CD14-positive monocyte (primary cell): ENCODE measurements at regions not wholly inside any gene's neighbourhood (a gene's known extent, or its start where the extent isn't known, plus 50 kb on each side); places are given as distances from the start of the nearest gene placed in this dataset.

Experiments used
- DNase-seq, 3 donors: peaks; one replicate each; pipeline ENCODE4 v3.0.0-alpha.2; 2011 to 2022
- H2AFZ ChIP-seq: 2 replicates; pipeline ENCODE4 v1.6.0; 2012; ENCODE audit warnings: mild to moderate bottlenecking, low read depth, low read length, inconsistent platforms; ENCODE audit not compliant: insufficient read depth, poor library complexity, severe bottlenecking
- H3K27ac ChIP-seq, 2 donors: 1 replicate in 1 of 2; 2 replicates in 1 of 2; pipeline ENCODE4 v1.5.1; 2012 to 2013; ENCODE audit warnings: low read length in 2 of 2, control low read depth in 1 of 2, inconsistent platforms in 1 of 2, low read depth in 1 of 2, mild to moderate bottlenecking in 1 of 2
- H3K27me3 ChIP-seq, 2 donors: one replicate each; pipeline versions ENCODE4 v1.6.0 to v1.6.1; 2011 to 2013; ENCODE audit warnings: low read length in 2 of 2; ENCODE audit not compliant: control insufficient read depth in 2 of 2, insufficient read depth in 2 of 2
- H3K36me3 ChIP-seq, 2 donors: replicated peaks in 1 of 2; 1 replicate in 1 of 2; 2 replicates in 1 of 2; pipeline versions ENCODE4 v1.5.1 to v1.6.1; 2012 to 2013; ENCODE audit warnings: low read length in 2 of 2, control low read depth in 1 of 2, inconsistent platforms in 1 of 2, mild to moderate bottlenecking in 1 of 2; ENCODE audit not compliant: insufficient read depth in 2 of 2, control insufficient read depth in 1 of 2
- H3K4me1 ChIP-seq, 2 donors: 1 replicate in 1 of 2; 2 replicates in 1 of 2; pipeline versions ENCODE4 v1.5.1 to v1.6.1; 2012 to 2013; ENCODE audit warnings: low read length in 2 of 2, control low read depth in 1 of 2, inconsistent platforms in 1 of 2, mild to moderate bottlenecking in 1 of 2, moderate library complexity in 1 of 2; ENCODE audit not compliant: insufficient read depth in 2 of 2, control insufficient read depth in 1 of 2
- H3K4me2 ChIP-seq: replicated peaks from 2 replicates; pipeline ENCODE3; 2012; ENCODE audit warnings: low read length, moderate library complexity, mild to moderate bottlenecking; ENCODE audit not compliant: poor library complexity, severe bottlenecking; ENCODE audit errors: extremely low read depth
- H3K4me3 ChIP-seq, 3 experiments: fragments of 200-600 bp in 1 of 3; sonication (generic) in 1 of 3; replicated peaks in 1 of 3; 1 replicate in 2 of 3; 2 replicates in 1 of 3; pipeline ENCODE4 v1.5.1; 2011 to 2013; ENCODE audit warnings: low read length in 3 of 3, mild to moderate bottlenecking in 3 of 3, control low read depth in 2 of 3, low read depth in 2 of 3, inconsistent platforms in 1 of 3, moderate library complexity in 1 of 3
- H3K79me2 ChIP-seq: 2 replicates; pipeline ENCODE4 v1.6.0; 2012; ENCODE audit warnings: mild to moderate bottlenecking, control low read depth, inconsistent platforms, low read length, moderate library complexity; ENCODE audit not compliant: insufficient read depth
- H3K9ac ChIP-seq: 2 replicates; pipeline ENCODE4 v1.6.0; 2017; ENCODE audit warnings: low read length, mild to moderate bottlenecking; ENCODE audit not compliant: insufficient read depth, poor library complexity, severe bottlenecking
- H3K9me3 ChIP-seq, 2 donors: replicated peaks in 1 of 2; 1 replicate in 1 of 2; 2 replicates in 1 of 2; pipeline versions ENCODE4 v1.5.1 to v1.6.1; 2012 to 2013; ENCODE audit warnings: low read length in 2 of 2, control low read depth in 1 of 2; ENCODE audit not compliant: control insufficient read depth in 1 of 2, insufficient read depth in 1 of 2
- H4K20me1 ChIP-seq: 2 replicates; pipeline ENCODE4 v1.6.0; 2012; ENCODE audit warnings: mild to moderate bottlenecking, low read length, control low read depth, moderate library complexity; ENCODE audit not compliant: insufficient read depth
- H3K27ac Mint-ChIP-seq, 7 donors: one replicate each; pipeline ENCODE4 v1.8.0; 2020; ENCODE audit warnings: mild to moderate bottlenecking in 7 of 7, mixed read lengths in 7 of 7, moderate library complexity in 6 of 7, inconsistent platforms in 2 of 7
- H3K27me3 Mint-ChIP-seq, 3 donors: one replicate each; pipeline ENCODE4 v1.8.0; 2021 to 2022; ENCODE audit warnings: low read depth in 3 of 3, mild to moderate bottlenecking in 3 of 3, mixed read lengths in 3 of 3, moderate library complexity in 3 of 3, inconsistent platforms in 1 of 3
- H3K36me3 Mint-ChIP-seq, 2 donors: one replicate each; pipeline ENCODE4 v1.8.0; 2020; ENCODE audit warnings: mixed read lengths in 2 of 2, inconsistent platforms in 1 of 2, mild to moderate bottlenecking in 1 of 2
- H3K4me1 Mint-ChIP-seq: one replicate; pipeline ENCODE4 v1.8.0; 2020; ENCODE audit warnings: mild to moderate bottlenecking, mixed read lengths
- H3K4me3 Mint-ChIP-seq, 2 donors: one replicate each; pipeline ENCODE4 v1.8.0; 2020; ENCODE audit warnings: mild to moderate bottlenecking in 2 of 2, mixed read lengths in 2 of 2, moderate library complexity in 1 of 2
- H3K9me3 Mint-ChIP-seq, 7 donors: one replicate each; pipeline ENCODE4 v1.8.0; 2020 to 2022; ENCODE audit warnings: mixed read lengths in 7 of 7, mild to moderate bottlenecking in 6 of 7, moderate library complexity in 6 of 7, inconsistent platforms in 2 of 7
- WGBS: methylation state at CpG from one replicate; pipeline ENCODE4 v1.1.5; 2013; ENCODE audit warnings: missing lambda C conversion rate; ENCODE audit not compliant: insufficient coverage; 5-methylcytosine and 5-hydroxymethylcytosine counted together
- intact Hi-C, 2 donors: fragments of 100-400 bp; cut with micrococcal nuclease; formaldehyde crosslinking; loops; one replicate each; pipeline versions ENCODE4 v1.15.0 to v1.15.1; 2023
- TF ChIP-seq, protein P1 (sequence below): fragments of 200-600 bp; IDR thresholded peaks from one replicate; pipeline ENCODE4 v1.8.0; 2022; ENCODE audit warnings: antibody characterized with exemption, mild to moderate bottlenecking

DNA sequence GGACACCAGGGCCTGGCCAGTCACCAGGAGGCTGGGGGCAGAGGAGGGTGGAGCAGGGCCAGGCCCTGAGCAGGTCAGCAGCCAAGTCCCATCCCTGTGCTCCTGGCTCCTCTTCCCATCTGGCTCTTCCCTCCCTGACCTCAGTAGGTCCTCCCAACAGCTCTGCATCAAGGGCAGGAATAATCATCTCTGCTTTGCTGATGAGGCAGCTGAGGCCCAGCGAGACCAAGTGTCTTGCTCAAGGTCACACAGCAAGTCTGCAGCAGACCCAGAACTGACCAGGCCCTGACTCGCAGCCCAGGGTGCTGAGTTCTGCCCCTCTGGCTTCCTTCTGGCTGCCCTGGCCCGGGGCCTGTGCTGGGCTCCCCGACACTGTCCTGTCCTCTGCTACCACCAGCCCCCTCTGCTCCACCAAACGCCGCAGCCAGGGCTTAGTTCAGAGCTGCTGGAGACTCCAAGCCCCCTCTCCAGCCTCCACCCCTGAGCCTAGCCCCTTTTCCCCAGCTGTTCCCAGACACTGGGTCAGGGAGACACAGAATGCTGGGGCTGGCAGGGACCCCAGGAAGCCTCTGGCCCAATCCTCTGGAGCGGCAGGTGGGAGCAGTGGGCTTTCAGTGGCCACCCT, 224.9 kb downstream of the PTPRU start:
- Histone ChIP-seq H3K4me2 (no peak overlapping the region), H3K36me3 (no peaks in the 10 kb centered on the region), H3K4me1 (no peaks in the 10 kb centered on the region), H3K9ac (no peak overlapping the region), H3K27ac (no peak overlapping the region), H3K79me2 (no peaks in the 10 kb centered on the region), H3K9me3 (peaks cover 0 to 4% of the 10 kb centered on the region in 2 donors), H3K4me3 (no peak overlapping the region), H3K27me3 (no peaks in the 10 kb centered on the region), H4K20me1 (no peaks in the 10 kb centered on the region), H2AFZ (no peak overlapping the region)
- DNase-seq = no peak
- Mint-ChIP-seq H3K27ac (no peak overlapping the region), H3K9me3 (peaks cover 0 to 8% (median 6%) of the 10 kb centered on the region in 7 donors), H3K27me3 (peaks cover 3 to 6% (median 4%) of the 10 kb centered on the region in 3 donors), H3K36me3 (no peaks in the 10 kb centered on the region), H3K4me3 (no peak overlapping the region), H3K4me1 (no peaks in the 10 kb centered on the region)
- TF ChIP-seq, protein P1, sequence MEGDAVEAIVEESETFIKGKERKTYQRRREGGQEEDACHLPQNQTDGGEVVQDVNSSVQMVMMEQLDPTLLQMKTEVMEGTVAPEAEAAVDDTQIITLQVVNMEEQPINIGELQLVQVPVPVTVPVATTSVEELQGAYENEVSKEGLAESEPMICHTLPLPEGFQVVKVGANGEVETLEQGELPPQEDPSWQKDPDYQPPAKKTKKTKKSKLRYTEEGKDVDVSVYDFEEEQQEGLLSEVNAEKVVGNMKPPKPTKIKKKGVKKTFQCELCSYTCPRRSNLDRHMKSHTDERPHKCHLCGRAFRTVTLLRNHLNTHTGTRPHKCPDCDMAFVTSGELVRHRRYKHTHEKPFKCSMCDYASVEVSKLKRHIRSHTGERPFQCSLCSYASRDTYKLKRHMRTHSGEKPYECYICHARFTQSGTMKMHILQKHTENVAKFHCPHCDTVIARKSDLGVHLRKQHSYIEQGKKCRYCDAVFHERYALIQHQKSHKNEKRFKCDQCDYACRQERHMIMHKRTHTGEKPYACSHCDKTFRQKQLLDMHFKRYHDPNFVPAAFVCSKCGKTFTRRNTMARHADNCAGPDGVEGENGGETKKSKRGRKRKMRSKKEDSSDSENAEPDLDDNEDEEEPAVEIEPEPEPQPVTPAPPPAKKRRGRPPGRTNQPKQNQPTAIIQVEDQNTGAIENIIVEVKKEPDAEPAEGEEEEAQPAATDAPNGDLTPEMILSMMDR = no peak
- intact Hi-C loops = no loop called here
- WGBS = 93% methylated on average over 6 of the region's 7 CpGs

DNA sequence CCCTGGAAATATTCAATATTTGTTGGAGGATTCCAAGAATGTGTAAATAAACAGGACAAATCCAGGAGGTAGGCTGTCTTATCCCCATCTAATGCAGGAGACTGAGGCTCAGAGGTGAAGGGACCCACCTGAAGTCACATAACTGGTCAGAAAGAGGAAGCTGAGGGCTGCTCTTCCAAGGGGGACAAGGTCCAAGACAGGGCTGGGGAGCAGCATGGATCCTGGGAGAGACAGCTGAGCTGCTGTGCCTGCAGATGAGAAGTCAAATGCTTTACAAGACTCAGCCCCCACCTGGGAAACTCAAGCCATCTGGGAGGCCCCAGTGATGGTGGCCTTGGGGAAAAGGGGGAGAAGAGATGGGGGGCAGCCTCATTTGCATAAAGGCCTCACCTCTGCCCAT, 224.4 kb downstream of the PTPRU start:
- Histone ChIP-seq H3K79me2 (no peaks in the 10 kb centered on the region), H3K9me3 (peaks cover 0 to 4% of the 10 kb centered on the region in 2 donors), H3K4me1 (no peaks in the 10 kb centered on the region), H3K9ac (no peak overlapping the region), H3K27ac (no peak overlapping the region), H3K27me3 (no peaks in the 10 kb centered on the region), H3K4me2 (no peak overlapping the region), H3K36me3 (no peaks in the 10 kb centered on the region), H2AFZ (no peak overlapping the region), H4K20me1 (no peaks in the 10 kb centered on the region), H3K4me3 (no peak overlapping the region)
- Mint-ChIP-seq H3K4me3 (no peak overlapping the region), H3K4me1 (no peaks in the 10 kb centered on the region), H3K36me3 (no peaks in the 10 kb centered on the region), H3K27me3 (peaks cover 5 to 6% (median 6%) of the 10 kb centered on the region in 3 donors), H3K9me3 (peaks cover 0 to 8% (median 6%) of the 10 kb centered on the region in 7 donors), H3K27ac (no peak overlapping the region)
- TF ChIP-seq, protein P1 = no peak
- DNase-seq = no peak
- intact Hi-C loops = no loop called here
